NCI-H748 (cell line): ENCODE measurements at regions not wholly inside any gene's neighbourhood (a gene's known extent, or its start where the extent isn't known, plus 50 kb on each side); places are given as distances from the start of the nearest gene placed in this dataset.

ENCODE experiments used
- DNase-seq: peaks from one replicate; lab custom pipeline; 2025; ENCODE audit not compliant: unreplicated experiment; lab: John Stamatoyannopoulos, UW

- DNase-seq: no peak
Measured at GRCh38 chr12:84807249-84807648, 105.3 kb downstream of the SLC6A15 start.

DNA sequence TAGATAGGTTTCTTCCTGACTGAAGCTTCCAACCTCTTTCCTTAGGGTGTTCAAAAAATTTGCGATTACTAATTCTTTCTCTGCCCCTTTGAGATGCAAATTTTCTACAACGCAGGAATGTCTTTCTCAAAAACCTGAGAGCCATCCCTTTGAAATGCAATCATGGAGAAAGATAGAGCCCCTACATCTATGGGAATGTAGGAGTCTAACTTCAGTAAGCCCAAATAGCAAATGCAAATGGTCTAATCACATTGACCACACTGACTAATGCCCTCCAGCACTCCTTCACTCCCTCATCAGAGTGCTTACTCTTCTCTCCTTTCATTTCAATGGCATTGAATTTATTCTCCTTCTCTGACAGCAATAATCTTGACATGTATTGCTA is 107.1 kb downstream of the SLC6A15 start:
- no peak for DNase-seq

- DNase-seq: no peak
Measured at GRCh38 chr12:84804691-84805473, 107.7 kb downstream of the SLC6A15 start.

- DNase-seq: no peak
Measured at GRCh38 chr12:84803661-84804060, 108.9 kb downstream of the SLC6A15 start.

- DNase-seq: no peak
Measured at GRCh38 chr12:84802161-84802560, 110.4 kb downstream of the SLC6A15 start.

- DNase-seq: no peak
Measured at GRCh38 chr12:84793558-84794367, 118.8 kb downstream of the SLC6A15 start.

DNA sequence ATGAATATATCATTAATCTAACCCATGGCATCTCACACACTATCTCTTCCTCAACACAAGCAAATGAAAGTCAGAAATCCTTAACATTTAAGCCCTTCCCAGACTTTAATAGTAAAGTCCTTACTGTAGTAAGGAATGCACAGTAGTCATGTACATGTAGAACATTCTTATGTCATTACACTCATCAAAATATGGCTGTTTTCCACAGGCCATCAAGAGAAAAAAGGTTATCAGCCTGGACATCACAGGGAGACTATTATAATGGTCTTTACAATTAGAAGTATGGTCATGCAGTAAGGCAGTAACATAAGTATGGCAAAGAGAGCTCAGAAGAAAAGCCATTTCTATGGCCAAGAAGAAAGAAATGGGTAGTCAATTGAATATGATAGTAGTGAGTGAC is 121.2 kb downstream of the SLC6A15 start:
- no peak for DNase-seq

DNA sequence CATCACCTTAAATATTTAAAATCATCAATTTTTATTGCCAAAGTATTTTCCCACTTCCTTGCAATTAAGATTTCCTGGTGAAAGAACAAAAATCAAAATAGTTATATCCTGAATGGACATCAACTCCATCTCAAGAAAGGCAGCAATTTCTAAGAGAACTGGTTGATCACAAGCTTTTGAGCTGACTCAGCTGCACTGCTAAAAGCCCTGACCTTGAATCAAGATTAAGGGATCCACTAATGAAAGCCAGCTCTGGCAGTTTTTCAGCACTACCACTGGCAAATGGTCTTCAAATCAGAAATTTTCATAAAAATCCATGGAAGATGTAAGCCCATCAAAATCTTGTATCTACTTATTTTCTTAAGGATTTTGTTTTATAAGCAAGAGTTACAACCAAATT is 123.4 kb downstream of the SLC6A15 start:
- DNase-seq: no peak

- no peak for DNase-seq
Measured at GRCh38 chr12:84787253-84787652, 125.3 kb downstream of the SLC6A15 start.

DNA sequence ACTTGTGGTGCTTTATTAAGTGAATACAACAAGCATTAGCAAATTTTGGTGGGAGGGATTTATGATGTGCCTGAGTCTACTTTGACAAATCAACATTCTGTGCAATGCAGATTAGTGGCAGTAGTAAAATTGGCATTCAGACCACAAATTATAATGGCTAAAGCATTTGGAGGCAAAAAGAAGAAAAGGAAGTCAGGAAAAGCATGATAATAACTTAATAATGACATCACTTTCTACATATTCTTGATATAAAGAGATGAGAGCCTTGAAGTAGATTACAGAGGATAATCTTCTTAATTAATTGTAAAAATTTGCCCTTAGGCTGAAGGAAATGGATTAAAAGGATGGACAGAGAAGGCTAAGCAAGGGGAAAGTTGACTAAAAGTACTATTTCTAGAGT is 126.0 kb downstream of the SLC6A15 start:
- DNase-seq: no peak

DNA sequence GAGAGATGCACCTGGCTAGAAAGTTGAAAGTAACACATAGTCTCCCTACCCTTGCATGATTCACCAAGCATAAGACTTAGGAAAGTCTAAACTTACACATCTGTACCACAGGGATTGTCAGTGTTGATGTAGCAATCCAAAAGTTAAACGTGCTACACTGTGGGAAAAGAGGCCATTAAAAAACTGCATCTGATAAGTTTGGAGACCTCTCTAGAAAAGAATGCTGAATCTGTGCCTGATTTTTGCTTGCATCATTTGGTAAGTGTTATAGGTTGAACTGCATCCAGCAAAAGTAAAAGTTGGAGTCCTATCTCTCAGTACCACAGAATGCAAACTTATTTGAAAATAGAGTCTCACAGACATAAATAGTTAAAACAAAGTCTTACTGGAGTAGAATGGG is 126.6 kb downstream of the SLC6A15 start:
- DNase-seq: no peak

DNA sequence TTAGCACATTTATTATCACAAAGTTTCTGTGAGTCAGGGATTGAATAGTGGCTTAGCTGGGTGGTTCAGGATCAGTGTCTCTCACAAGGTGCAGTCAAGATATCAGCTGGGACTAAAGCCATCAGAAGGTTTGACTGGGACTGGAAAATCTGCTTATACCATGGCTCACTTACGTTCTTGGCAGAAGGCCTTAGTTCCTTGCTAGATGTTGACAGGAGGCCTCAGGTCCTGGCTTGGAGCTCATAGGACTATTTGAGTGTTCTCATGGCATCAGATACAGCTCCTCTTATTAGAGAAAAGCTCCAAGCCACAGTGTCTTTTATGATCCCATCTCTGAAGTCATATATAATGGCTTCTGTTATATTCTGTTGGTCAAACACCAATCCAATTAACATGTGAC is 127.3 kb downstream of the SLC6A15 start:
- DNase-seq: no peak

GRCh38 chr12:84779169-84779568 is 133.4 kb downstream of the SLC6A15 start:
- no peak for DNase-seq

GRCh38 chr12:84772281-84772680 is 140.3 kb downstream of the SLC6A15 start:
- no peak for DNase-seq

DNA sequence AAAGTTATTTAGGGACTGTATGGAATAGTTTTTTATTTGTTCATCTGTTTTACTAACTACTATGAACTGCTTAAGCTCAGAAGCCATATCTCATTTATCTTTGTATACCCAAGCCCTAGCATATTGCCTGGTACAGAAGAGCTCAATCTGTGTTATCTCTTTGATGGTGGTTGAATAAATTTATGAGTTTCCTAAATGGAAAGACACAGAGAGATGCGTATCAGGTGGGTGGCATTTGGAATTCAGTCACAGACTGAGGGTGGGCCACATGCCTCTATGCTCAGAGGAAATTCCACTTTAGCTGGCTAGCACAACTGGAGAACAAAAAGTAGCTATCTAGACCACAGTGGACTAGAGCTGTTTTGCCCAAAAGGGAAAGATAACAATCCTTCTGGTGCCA is 145.5 kb downstream of the SLC6A15 start:
- no peak for DNase-seq

DNA sequence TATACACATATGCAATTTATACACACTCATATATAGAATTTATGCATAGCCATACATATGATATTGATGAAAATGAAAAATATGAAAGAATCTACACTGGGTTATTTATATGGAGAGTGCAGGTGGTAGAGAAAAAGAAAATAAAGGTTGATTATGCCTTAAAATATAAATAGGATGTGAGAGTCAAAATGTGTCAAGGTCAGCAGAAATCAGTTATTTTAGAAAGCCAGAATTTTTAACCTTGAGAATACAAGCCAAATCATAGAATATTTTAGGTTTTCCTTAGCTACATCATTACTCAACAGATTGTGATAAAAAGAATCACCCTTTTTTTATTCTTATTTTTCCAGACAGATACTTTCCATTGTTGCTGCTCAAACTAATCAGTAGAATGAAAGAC is 146.2 kb downstream of the SLC6A15 start:
- no peak for DNase-seq

GRCh38 chr12:84764001-84764400 is 148.6 kb downstream of the SLC6A15 start:
- no peak for DNase-seq

GRCh38 chr12:84763107-84763506 is 149.5 kb downstream of the SLC6A15 start:
- no peak for DNase-seq

GRCh38 chr12:84760091-84760865 is 152.3 kb downstream of the SLC6A15 start:
- no peak for DNase-seq

GRCh38 chr12:84757978-84758377 is 154.6 kb downstream of the SLC6A15 start:
- no peak for DNase-seq

- no peak for DNase-seq
Measured at GRCh38 chr12:84756961-84757360, 155.6 kb downstream of the SLC6A15 start.

DNA sequence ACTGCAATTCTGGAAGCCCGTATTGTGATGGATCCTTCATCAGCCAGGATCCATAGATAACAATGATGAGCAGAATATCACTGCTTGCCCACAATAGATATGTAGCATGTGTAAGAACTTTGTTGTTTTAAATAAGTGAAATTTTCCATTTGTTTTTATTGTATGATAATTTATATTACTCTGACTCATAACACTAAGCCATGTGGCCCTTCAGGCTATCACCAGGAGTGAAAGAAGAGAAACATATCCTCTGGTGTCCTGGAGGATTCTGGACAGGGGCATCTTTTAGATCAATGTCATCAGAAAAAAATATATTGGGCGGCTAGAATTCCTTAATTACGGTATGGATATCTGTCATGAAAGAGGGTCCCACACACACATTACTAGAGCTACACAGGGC is 167.5 kb downstream of the SLC6A15 start:
- DNase-seq: no peak
